ENCODE measurements at regions not wholly inside any gene's neighbourhood (a gene's known extent, or its start where the extent isn't known, plus 50 kb on each side); places are given as distances from the start of the nearest gene placed in this dataset.
A peak's percentile ranks its signal among the peaks of the same experiment; 100 is the strongest.
"Not testable (repeated sequence)": the region's sequence is repeated elsewhere in the genome, so short reads cannot be mapped to it uniquely, and the experiment has no call there.

- no peak for DNase-seq
These were observed 249.9 kb downstream of the CALCRL start for GRCh38 chr2:187198136-187198535.

- DNase-seq, result no peak
These were observed 254.0 kb downstream of the CALCRL start for GRCh38 chr2:187194049-187194448.

- no peak for DNase-seq
These were observed 259.0 kb downstream of the CALCRL start for GRCh38 chr2:187188783-187189631.

GRCh38 chr2:187187519-187187918 lies 260.5 kb downstream of the CALCRL start:
- no peak for DNase-seq

- DNase-seq, result no peak
These were observed 267.5 kb downstream of the CALCRL start for GRCh38 chr2:187180529-187180928.

GRCh38 chr2:187178876-187179275 lies 269.2 kb downstream of the CALCRL start:
- not testable (repeated sequence) for DNase-seq

- no peak for DNase-seq
These were observed 270.8 kb downstream of the CALCRL start for GRCh38 chr2:187177253-187177652.

GRCh38 chr2:187174582-187174981 lies 273.5 kb downstream of the CALCRL start:
- DNase-seq, result peak; percentile 7

GRCh38 chr2:187171318-187171717 lies 276.7 kb downstream of the CALCRL start:
- DNase-seq, result no peak

- DNase-seq, result no peak
These were observed 278.2 kb downstream of the CALCRL start for GRCh38 chr2:187169864-187170263.

- DNase-seq, result no peak
These were observed 279.0 kb downstream of the CALCRL start for GRCh38 chr2:187168720-187169713.

GRCh38 chr2:187167491-187167890 lies 280.6 kb downstream of the CALCRL start:
- DNase-seq, result no peak

GRCh38 chr2:187165936-187166610 lies 282.0 kb downstream of the CALCRL start:
- no peak for DNase-seq

GRCh38 chr2:187158452-187158851 lies 289.6 kb downstream of the CALCRL start:
- DNase-seq, result no peak

- DNase-seq, result no peak
These were observed 291.0 kb downstream of the CALCRL start for GRCh38 chr2:187157046-187157445.

- DNase-seq, result no peak
These were observed 292.6 kb downstream of the CALCRL start for GRCh38 chr2:187155476-187155875.

GRCh38 chr2:187150670-187151069 lies 297.4 kb downstream of the CALCRL start:
- DNase-seq, result no peak

- no peak for DNase-seq
These were observed 299.2 kb upstream of the ZSWIM2 start for GRCh38 chr2:187148059-187148714.

GRCh38 chr2:187143537-187143936 lies 294.6 kb upstream of the ZSWIM2 start:
- DNase-seq, result no peak

- DNase-seq, result no peak
These were observed 290.5 kb upstream of the ZSWIM2 start for GRCh38 chr2:187139469-187139868.

- no peak for DNase-seq
These were observed 289.3 kb upstream of the ZSWIM2 start for GRCh38 chr2:187138265-187138664.

GRCh38 chr2:187136646-187137045 lies 287.7 kb upstream of the ZSWIM2 start:
- DNase-seq, result no peak

- no peak for DNase-seq
These were observed 285.3 kb upstream of the ZSWIM2 start for GRCh38 chr2:187134306-187134705.

Measured in activated CD4-positive, alpha-beta T cell treated with anti-CD3 and anti-CD28 coated beads, Interleukin-2, amount 50 U/mL, for 16 hours (primary cell).